AG08395 (cell line): ENCODE measurements at regions not wholly inside any gene's neighbourhood (a gene's known extent, or its start where the extent isn't known, plus 50 kb on each side); places are given as distances from the start of the nearest gene placed in this dataset.

Experiments
- DNase-seq: peaks from one replicate; pipeline ENCODE4 v3.0.0; 2012; ENCODE audit warnings: mixed read lengths, low spot score

- no peak for DNase-seq
Observed at GRCh38 chr14:58947814-58948445, 240.5 kb upstream of the DAAM1 start.

DNA sequence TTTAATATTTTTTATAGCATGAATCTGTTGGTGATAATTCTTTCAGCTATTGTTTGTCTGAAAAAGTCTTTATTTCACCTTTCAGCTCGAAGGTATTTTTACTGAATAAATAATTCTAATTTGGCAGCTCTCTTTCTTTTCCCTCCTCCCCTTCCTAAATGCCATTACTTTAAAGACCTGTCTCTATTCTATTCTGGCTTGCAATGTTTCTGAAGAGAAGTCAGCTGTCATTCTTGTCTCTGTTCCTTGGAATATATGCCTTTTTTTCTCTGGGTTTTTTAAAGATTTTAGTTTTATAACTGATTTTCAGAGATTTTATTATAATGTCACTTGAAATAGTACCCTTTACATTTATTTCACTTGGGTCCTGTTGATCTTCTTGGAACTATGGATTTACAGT, 237.9 kb upstream of the DAAM1 start:
- no peak for DNase-seq

- no peak for DNase-seq
Observed at GRCh38 chr14:58951143-58951542, 237.3 kb upstream of the DAAM1 start.

- DNase-seq, result no peak
Observed at GRCh38 chr14:58954052-58954451, 234.4 kb upstream of the DAAM1 start.

DNA sequence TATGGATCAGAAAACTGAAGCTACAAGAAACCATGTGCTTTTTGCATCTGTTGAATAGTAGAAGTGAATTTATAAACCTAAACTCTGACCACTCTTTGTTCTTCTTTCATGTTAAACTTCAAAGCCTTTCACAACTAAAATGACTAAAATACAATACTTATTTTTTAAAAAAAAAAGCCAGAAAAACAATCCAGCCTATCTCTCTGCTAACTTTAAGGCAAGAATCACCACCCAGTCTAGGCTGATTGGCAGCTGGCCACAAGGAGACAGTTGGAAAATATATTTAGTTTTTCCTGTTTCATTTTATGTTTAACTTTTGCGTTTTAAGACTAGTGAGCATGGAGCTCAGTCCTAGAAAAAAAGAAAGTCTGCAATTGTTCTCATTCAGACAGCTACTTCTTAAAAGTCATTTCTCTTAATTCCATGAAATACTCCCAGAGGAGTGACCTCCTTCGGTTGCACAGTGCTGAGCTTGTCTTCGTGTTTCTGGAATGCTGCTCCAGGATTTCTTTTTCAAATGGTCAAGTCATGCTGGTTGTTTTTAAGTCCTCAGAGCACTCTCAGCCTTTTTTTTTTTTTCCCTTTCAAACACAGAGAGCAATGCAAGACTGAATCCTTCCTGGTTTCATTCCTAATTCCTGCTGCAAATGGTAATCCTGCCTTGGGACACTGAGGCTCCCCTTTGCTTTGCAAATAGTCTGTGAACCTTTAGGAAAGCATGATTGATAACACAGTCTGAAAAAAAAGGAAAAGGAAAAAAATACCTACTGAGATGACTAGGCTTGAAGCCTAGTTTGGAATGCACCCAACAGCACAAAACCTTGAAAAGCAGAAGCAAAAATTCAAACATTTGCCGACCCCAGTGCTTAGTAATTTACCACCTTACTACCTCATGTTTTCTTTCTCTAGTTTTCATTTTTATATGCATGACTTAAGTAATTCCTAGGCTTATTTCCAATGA, 233.3 kb upstream of the DAAM1 start:
- DNase-seq, result no peak

DNA sequence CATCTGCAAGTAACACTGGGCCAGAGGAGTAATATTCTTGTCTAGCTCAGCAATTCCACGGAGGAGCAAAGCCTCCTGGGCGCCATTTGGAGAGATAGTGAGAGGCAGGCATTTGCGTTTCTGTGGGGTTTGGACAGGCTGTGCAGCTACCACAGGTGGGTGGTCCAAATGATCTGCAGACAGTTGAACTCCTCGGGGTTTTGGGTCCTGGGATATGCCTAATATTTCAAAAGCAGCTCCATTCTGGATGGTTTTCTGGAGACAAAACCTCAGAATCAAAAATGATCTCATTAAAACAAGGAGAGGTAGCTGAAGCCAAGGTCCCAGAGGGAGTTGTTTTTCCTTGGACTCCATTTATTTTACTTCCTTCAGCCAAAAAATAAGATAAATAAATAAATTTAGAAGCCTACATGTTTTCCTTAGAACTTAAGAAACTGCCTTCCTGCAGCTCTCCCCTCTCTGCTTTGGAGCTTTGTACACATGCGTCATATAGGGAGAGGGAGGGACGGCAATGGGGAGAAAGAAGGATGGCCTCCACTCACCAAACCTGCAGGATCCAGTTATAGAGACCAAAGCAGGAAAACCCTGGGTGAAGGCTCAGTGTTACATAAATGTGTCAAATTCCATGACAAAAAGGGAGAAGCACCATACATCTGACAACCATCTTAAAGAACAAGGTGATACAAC, 227.3 kb upstream of the DAAM1 start:
- no peak for DNase-seq

GRCh38 chr14:58963873-58964597, 224.4 kb upstream of the DAAM1 start:
- no peak for DNase-seq

DNA sequence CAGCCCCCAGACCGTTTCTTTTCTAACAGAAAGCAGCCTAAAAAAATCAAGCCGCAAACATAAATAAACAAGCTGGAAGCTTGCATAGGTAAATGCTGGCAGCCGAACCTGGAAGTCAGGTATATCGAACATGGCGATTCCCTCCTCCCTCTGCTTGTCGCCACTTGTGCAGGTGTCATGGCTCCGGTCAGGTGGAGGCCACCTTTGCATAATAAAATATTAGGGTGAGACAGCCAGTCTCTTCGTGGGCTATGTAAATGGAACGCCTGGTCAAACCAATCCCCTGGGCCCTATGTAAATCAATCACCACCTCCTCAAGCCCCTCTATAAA, 223.9 kb upstream of the DAAM1 start:
- no peak for DNase-seq

DNA sequence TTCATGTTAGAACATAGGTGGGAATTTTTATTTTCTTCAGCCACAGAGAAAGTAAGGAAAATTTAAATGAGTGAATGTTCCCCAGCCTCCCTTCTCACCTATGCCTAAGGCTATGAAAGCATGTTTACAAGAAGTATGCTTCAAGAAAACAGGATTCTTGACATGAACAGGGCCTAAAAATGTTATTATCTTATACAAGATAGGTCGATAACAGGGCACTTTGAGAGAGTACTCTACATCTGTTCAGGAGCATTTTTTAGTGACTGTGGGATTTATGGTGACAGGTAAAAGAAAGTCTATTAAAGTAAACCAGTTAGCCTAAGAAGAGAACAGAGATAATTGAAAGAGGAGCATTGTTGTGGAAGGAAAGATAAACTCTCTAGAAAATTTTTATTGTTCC, 222.9 kb upstream of the DAAM1 start:
- no peak for DNase-seq

DNA sequence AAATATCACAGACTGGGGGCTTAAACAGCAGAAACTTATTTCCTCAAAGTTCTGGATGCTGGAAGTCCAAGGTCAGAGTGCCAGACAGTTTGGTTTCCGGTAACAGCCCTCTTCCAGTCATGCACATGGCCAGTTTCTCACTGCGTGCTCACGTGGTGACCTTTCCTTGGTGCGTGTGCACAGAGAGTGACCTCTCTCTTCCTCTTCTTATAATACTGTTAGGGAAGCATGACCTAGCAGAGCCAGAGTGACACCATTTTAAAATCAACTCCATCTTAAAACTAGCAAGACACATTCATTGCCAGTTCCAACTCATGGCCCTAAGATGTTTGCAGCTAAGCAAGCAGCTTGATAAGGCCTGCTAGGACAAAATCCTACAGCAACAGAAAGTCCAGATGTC, 221.5 kb upstream of the DAAM1 start:
- no peak for DNase-seq

GRCh38 chr14:58969951-58970751, 218.3 kb upstream of the DAAM1 start:
- no peak for DNase-seq

GRCh38 chr14:58972233-58973017, 216.0 kb upstream of the DAAM1 start:
- DNase-seq, result no peak

- peak; percentile 9 for DNase-seq
Observed at GRCh38 chr14:58977366-58977765, 211.1 kb upstream of the DAAM1 start.

GRCh38 chr14:58978343-58978742, 210.1 kb upstream of the DAAM1 start:
- peak; percentile 22 for DNase-seq

DNA sequence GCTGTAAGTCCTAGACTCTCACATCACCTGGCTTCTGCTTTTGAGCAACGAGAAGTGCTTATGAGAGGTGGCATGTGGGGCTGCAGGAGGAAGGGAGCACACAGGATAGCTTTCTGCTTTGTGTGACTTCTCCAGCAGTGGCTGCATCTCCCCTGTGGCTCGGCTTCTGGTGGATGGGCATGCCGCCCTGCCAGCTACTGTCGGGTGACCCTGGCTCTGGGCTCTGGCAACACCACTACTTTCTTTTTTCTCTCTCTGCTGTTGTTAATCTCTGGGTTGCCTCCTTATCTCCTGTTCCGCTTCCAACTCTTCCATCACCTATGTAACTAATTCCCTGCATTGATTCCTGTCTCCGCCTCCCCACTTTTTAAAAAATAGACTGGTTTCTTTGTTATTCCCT, 209.1 kb upstream of the DAAM1 start:
- DNase-seq, result no peak

- no peak for DNase-seq
Observed at GRCh38 chr14:58981840-58982239, 206.6 kb upstream of the DAAM1 start.

- DNase-seq, result no peak
Observed at GRCh38 chr14:58985786-58986185, 202.7 kb upstream of the DAAM1 start.

DNA sequence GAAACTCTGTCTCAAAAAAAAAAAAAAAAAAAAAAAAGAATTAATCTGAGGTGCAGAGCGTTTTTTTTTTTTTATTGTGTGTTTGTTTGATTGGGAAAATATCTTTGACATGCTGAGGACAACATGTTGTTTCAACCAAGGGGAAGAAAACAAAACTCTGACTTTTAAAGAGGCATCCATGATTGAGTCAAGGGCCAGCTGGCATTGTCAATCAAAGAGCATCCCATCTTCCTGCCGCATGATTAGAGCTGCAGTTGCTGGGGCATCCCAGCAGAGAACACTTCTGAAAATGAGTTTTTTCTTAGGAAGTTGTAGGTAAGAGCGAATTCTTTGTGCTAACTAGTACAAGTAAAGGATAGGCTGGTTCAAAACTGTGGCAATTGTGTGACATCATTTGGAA, 200.9 kb upstream of the DAAM1 start:
- DNase-seq, result no peak

GRCh38 chr14:58992935-58993334, 195.5 kb upstream of the DAAM1 start:
- DNase-seq, result no peak

DNA sequence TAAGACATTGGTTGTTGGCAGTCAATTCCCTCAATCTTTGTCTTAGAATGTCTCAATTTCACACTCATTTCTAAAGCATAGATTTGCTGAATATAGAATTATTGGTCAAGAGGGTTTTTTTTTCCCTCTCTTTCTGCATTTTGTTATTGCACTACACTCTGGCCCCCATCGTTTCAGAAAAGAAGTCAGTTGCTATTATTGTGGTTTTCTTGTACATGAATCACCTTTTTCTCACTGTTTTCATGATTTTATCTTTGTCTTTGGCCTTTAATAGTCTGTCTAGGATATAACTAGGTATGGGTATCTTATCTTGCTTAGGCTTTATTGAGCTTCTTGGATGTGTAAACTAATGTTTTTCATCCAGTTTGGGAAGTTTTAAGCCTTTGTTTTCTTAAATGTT, 194.3 kb upstream of the DAAM1 start:
- no peak for DNase-seq

GRCh38 chr14:59004012-59004411, 184.5 kb upstream of the DAAM1 start:
- no peak for DNase-seq
